Peyer's patch (tissue), 4 donors: ENCODE measurements at regions not wholly inside any gene's neighbourhood (a gene's known extent, or its start where the extent isn't known, plus 50 kb on each side); places are given as distances from the start of the nearest gene placed in this dataset.

Source experiments
- POLR2A ChIP-seq, 2 donors: fragments of 450-650 bp; IDR thresholded peaks; one replicate each; pipeline ENCODE4 v1.5.1; 2017; ENCODE audit warnings: antibody characterized with exemption in 2 of 2, mild to moderate bottlenecking in 2 of 2, moderate library complexity in 2 of 2
- TF ChIP-seq, protein P1 (sequence below), 6 experiments: fragments of 450-650 bp in 4 of 6; fragments of 200-600 bp in 2 of 6; sonication (generic) in 1 of 6; IDR thresholded peaks; one replicate each; pipeline ENCODE4 v1.5.1; 2017 to 2019; ENCODE audit warnings: antibody characterized with exemption in 6 of 6, mild to moderate bottlenecking in 3 of 6, moderate library complexity in 1 of 6

DNA sequence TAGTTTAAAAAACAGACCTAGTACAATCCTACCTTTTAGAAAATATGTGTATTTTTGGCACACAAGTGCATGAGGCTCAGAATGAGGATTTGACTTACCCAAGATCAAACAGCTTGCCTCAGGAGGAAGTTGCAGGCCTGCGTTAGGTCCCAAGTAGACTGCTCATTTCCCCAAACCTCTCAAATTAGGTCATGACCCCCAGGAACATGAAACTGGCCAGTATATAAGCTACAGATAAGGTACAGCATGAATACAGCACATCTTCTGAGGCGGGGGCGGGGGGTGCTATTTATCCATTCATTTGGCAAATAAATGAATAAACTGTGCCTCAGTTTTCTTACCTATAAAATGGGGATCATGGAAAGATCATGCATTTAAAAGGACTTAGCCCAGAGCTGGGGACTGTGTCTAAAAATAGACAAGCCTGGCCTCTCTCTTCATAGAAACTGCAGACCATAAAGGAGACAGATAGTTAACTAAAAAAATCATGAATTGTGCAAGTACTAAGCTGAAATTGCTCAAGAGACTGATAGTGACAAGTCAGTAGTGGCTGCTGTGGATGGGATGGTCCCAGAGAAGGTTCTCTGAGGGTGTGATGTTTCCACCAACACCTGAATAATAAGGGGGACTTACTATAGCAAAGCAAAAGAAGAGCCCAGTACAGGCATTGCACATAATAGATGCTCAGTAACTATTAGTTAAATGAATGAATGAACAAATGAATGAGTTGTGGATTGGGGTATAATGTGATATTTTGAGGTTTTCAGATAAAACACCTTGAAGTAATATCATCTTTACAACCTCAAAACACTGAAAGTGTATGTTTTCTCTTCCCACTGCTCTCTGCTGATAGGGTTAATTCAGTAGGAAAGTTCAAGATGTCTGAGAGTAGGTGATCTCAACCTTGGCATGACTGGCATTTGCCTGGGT lies 258.5 kb upstream of the PROK2 start:
- no peak for TF ChIP-seq POLR2A (IDR thresholded peaks at IDR 0.05)
- TF ChIP-seq, protein P1, sequence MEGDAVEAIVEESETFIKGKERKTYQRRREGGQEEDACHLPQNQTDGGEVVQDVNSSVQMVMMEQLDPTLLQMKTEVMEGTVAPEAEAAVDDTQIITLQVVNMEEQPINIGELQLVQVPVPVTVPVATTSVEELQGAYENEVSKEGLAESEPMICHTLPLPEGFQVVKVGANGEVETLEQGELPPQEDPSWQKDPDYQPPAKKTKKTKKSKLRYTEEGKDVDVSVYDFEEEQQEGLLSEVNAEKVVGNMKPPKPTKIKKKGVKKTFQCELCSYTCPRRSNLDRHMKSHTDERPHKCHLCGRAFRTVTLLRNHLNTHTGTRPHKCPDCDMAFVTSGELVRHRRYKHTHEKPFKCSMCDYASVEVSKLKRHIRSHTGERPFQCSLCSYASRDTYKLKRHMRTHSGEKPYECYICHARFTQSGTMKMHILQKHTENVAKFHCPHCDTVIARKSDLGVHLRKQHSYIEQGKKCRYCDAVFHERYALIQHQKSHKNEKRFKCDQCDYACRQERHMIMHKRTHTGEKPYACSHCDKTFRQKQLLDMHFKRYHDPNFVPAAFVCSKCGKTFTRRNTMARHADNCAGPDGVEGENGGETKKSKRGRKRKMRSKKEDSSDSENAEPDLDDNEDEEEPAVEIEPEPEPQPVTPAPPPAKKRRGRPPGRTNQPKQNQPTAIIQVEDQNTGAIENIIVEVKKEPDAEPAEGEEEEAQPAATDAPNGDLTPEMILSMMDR (IDR thresholded peaks at IDR 0.05) = no peak
